ENCODE measurements at regions not wholly inside any gene's neighbourhood (a gene's known extent, or its start where the extent isn't known, plus 50 kb on each side); places are given as distances from the start of the nearest gene placed in this dataset.

DNA sequence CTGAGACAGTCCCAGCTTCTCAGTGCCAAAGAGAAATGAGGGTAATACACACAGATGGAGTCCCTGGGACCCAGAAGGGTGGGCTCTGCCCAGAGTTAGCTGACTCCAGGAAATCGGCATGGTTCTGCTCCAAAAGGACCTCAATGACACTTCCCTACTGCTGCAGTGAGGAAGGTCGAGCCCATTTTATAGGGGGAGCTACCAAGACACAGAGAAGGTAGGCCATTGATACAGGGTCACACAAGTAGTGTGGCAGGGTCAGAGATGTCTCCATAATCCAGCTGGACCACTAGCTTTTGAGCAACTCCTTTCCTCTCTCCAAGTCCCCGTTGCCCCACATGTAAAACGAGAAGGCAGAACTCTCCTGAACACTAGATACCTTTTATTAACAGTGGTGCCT is 276.9 kb downstream of the MYCN start:
- TF ChIP-seq EZH2 (IDR thresholded peaks at IDR 0.05; ENCODE audit: borderline replicate concordance, low read length) = no peak
- TF ChIP-seq, protein P1, sequence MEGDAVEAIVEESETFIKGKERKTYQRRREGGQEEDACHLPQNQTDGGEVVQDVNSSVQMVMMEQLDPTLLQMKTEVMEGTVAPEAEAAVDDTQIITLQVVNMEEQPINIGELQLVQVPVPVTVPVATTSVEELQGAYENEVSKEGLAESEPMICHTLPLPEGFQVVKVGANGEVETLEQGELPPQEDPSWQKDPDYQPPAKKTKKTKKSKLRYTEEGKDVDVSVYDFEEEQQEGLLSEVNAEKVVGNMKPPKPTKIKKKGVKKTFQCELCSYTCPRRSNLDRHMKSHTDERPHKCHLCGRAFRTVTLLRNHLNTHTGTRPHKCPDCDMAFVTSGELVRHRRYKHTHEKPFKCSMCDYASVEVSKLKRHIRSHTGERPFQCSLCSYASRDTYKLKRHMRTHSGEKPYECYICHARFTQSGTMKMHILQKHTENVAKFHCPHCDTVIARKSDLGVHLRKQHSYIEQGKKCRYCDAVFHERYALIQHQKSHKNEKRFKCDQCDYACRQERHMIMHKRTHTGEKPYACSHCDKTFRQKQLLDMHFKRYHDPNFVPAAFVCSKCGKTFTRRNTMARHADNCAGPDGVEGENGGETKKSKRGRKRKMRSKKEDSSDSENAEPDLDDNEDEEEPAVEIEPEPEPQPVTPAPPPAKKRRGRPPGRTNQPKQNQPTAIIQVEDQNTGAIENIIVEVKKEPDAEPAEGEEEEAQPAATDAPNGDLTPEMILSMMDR (conservative IDR thresholded peaks at IDR 0.05 in 1 of 2, IDR thresholded peaks at IDR 0.05 in 1 of 2; ENCODE audit: extremely low read depth in 1 of 2, insufficient read depth in 1 of 2, low read depth in 1 of 2, low read length in 2 of 2) = no peak
